ENCODE measurements at regions not wholly inside any gene's neighbourhood (a gene's known extent, or its start where the extent isn't known, plus 50 kb on each side); places are given as distances from the start of the nearest gene placed in this dataset.
"Not testable (repeated sequence)": the region's sequence is repeated elsewhere in the genome, so short reads cannot be mapped to it uniquely, and the experiment has no call there.

- DNase-seq (ENCODE audit: low read depth in 2 of 2): no peak
These were observed 160.2 kb upstream of the SVIL start for GRCh38 chr10:29794776-29795611.

DNA sequence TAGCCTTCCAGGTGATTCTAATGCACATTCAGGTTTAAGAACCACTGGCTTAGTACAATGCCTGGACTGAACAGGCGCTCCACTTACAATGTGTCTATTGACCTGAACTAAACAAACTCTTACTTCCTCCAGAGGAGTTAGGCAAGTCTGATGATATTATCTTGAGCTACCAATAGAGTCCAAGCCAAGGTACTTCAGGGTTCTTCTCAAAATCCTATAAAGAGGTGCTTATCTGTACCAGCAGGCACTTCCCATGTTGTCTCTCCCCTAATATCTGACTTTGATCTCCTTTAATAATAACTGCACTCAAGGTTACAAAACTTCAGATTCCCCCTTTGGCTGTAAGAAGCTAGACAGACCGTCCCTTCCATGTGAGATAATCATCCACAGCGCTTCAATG, 157.0 kb upstream of the SVIL start:
- no peak for DNase-seq (ENCODE audit: low read depth in 2 of 2)

- no peak for DNase-seq (ENCODE audit: low read depth in 2 of 2)
These were observed 155.4 kb upstream of the SVIL start for GRCh38 chr10:29790207-29790606.

- no peak for DNase-seq (ENCODE audit: low read depth in 2 of 2)
These were observed 153.3 kb upstream of the SVIL start for GRCh38 chr10:29788113-29788512.

DNA sequence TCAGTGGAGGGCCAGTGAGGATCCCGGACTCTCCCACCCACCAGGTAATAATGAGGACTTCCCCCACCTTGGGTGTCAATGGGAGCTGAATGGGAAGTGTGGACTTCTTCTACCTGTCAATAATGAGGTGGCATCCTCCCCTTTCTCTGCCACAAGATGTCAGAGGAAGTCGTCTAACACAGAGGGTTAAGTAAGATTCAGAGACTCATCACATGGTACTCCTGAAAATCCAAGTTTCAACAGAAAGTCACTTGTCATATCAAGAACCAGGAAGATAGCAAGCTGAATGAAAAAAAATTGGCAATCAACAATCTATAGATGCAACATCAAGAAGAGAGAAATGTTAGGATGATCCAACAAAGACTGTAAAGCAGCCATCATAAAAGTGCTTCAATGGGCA, 150.9 kb upstream of the SVIL start:
- DNase-seq (ENCODE audit: low read depth in 2 of 2): no peak

DNA sequence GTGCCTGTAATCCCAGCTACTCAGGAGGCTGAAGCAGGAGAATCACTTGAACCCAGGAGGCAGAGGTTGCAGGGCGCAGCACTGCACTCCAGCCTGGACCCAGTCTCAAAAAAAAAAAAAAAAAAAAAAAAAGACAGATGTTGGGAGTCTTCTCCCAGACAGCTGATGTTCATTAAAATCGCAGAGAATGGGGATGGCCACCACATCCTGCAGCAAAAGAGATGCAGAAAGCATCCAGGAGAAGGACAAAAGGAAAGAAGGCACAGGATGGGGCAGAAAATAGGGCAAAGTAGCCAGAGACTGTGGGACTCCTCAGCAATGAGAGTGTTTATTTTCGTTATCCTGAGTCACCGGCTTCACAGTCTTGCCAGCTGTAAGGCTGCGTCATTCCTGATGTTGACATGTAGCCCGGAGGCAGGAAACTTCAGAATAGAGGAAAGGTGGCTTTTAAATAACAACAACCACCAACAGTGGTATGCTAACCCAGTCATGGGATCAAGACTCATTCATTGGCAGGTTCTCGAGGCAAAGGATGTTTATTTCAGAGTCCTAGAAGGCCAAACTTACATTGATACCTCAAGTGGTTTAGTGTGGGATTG, 149.5 kb upstream of the SVIL start:
- DNase-seq (ENCODE audit: low read depth in 2 of 2): no peak

GRCh38 chr10:29783201-29783947, 148.6 kb upstream of the SVIL start:
- DNase-seq (ENCODE audit: low read depth in 2 of 2): no peak

- no peak for DNase-seq (ENCODE audit: low read depth in 2 of 2)
These were observed 145.9 kb upstream of the SVIL start for GRCh38 chr10:29780639-29781038.

- DNase-seq (ENCODE audit: low read depth in 2 of 2): no peak
These were observed 145.3 kb upstream of the SVIL start for GRCh38 chr10:29780096-29780495.

DNA sequence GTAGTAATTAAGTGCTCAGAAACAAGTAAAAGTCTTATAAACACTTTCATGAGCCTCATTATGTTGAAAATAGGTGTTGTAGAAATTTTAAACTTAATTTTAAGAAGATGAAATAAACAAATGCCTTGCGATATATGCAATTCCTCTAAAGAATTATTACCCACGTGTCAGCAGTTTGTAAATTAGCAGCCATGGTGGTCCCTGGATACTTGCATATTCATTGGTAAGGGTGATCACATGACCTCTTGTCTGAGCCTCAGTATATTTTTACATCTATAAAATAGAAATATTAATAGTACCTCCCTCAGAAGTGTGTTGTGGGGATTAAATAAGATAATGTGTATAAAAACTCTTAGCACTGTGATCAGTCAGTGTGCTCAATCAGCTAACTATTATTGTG, 141.5 kb upstream of the SVIL start:
- DNase-seq (ENCODE audit: low read depth in 2 of 2): no peak

DNA sequence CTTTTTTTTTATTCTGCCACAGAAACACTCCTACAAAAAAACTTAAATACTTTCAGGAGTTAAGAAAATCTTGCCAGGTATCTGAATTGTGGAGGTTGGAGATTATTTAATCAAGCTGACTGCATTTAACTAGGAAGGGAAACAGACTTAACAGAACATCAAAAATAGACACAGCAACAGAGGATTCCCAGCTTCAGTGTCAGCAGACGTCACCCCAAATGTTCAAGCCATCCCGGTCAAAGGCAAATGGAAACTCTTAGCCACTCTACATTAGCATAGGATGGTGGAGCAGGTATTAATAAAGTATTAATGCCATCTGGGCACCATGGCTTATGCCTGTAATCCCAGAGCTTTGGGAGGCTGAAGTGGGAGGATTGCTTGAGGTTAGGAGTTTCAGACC, 139.7 kb upstream of the SVIL start:
- no peak for DNase-seq (ENCODE audit: low read depth in 2 of 2)

- no peak for DNase-seq (ENCODE audit: low read depth in 2 of 2)
These were observed 138.9 kb upstream of the SVIL start for GRCh38 chr10:29773675-29774091.

DNA sequence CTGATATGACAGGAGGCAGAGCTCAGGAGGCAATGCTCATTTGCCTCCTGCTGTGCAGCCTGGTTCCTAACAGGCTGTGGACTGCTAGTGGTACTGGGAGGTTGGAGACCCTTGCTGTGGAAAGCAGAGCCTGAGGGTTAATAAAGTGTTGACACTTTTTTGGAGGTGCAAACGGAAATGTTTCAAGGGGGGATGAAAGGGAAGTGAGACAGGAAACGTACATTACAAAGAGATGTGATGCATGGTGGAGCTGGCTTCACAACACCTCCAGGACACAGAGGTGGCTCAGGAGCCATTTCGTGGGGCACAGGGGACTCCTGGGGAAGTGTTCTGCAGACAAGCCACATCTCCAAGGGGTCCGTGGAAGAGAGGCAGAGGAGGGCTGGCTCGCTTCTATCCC, 137.6 kb upstream of the SVIL start:
- no peak for DNase-seq (ENCODE audit: low read depth in 2 of 2)

DNA sequence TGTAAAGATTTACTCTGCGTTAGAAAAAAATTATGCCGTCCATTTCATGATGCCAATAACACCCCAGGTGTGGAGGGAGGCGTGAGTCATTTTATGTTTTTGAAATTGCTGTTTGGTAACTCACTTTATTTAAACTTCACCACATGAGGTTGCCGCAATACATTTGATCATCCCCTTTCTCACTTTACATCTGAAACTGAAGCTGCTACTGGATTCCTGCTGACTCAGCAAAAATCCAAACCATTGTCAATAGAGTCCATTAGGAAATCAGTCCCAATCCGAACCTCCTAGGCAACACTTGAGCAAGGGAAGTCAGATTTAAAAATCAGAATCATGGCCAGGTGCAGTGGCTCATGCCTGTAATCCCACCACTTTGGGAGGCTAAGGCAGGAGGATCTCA, 136.6 kb upstream of the SVIL start:
- DNase-seq (ENCODE audit: low read depth in 2 of 2): no peak

DNA sequence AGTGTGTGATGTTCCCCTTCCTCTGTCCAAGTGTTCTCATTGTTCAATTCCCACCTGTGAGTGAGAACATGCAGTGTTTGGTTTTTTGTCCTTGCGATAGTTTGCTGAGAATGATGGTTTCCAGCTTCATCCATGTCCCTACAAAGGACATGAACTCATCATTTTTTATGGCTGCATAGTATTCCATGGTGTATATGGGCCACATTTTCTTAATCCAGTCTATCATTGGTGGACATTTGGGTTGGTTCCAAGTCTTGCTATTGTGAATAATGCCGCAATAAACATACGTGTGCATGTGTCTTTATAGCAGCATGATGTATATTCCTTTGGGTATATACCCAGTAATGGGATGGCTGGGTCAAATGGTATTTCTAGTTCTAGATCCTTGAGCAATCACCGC, 134.5 kb upstream of the SVIL start:
- not testable (repeated sequence) for DNase-seq (ENCODE audit: low read depth in 2 of 2)

DNA sequence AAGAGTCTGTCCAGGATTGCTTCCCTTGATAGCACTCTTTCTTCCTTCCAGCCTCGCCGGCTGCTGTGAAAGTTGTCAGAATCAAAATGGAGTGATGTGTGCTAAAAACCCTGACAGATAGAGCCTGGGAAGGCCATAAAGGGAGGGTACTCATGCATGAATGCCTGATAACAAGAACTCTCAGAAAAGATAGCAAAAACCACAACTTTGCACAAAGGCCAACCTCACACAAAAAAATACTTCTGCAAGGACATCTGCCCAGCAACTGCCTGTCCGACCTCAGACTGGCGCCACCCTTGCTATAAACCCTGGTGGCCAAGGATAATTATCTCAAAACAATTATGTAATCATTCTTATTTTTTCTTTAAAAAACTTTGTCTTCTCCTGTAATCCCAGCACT, 133.2 kb upstream of the SVIL start:
- no peak for DNase-seq (ENCODE audit: low read depth in 2 of 2)

GRCh38 chr10:29766753-29767152, 132.0 kb upstream of the SVIL start:
- no peak for DNase-seq (ENCODE audit: low read depth in 2 of 2)

GRCh38 chr10:29765330-29765729, 130.6 kb upstream of the SVIL start:
- no peak for DNase-seq (ENCODE audit: low read depth in 2 of 2)

GRCh38 chr10:29763396-29763795, 128.6 kb upstream of the SVIL start:
- DNase-seq (ENCODE audit: low read depth in 2 of 2): no peak

DNA sequence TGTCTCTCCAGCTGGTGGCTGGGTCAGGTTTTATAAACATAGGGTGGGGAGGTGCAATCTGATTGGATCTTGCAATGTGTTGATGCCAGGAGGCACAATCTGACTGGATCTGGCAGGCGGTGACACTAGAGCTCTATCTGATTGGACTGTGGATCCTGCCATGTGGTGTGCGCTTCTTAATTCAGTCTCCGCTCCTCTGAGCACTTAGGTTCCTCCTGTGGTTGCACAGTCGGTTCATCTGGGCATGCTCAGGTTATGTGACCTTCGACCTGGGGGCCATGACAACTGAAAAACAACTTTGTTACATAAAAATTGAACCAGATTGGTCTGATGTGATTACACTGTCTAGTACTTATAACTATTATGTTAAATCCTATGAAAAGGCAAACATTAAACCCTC, 127.1 kb upstream of the SVIL start:
- DNase-seq (ENCODE audit: low read depth in 2 of 2): no peak

- no peak for DNase-seq (ENCODE audit: low read depth in 2 of 2)
These were observed 125.5 kb upstream of the SVIL start for GRCh38 chr10:29760138-29760900.
